ENCODE measurements at regions not wholly inside any gene's neighbourhood (a gene's known extent, or its start where the extent isn't known, plus 50 kb on each side); places are given as distances from the start of the nearest gene placed in this dataset.
"Not testable (repeated sequence)": the region's sequence is repeated elsewhere in the genome, so short reads cannot be mapped to it uniquely, and the experiment has no call there.

DNA sequence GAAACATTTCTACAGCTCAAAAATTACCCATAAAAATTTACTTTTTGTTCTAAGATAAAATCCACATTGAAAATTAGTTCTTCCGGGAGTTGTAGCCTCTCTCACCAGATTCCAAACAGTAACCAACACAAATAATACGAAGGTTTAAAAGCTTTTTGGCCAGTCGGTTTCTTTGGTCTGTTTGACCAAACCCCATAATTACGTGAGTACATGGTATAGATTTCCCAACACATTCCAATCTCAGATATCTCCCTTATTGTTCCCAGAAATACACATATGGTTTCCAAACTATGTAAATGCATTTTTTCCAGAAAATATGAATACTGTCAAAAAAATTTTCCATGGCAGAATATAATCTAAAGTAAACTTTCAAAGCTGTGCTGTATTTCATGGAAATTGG is 722.0 kb downstream of the KCNJ2 start:
- no peak for DNase-seq

GRCh38 chr17:70892527-70892926 is 723.2 kb downstream of the KCNJ2 start:
- DNase-seq: no peak

DNA sequence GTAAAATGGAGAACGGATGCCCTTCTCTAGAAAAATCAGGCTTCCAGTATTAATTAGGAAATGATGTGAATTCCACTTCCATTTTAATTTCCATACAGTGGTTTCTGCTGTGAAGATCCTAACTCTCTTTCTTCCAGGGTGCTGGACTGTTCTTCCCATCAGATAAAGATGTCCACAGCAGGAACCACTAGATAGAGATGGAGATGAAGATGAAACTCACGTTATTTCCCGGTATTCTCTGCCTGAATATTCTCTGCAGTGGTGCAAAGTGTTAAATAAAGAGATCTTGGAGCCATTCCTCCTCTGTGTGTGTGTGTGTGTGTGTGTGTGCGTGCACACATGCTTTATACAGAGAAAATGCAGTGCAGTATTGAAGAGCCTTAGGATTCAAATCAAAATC is 727.5 kb downstream of the KCNJ2 start:
- no peak for DNase-seq

DNA sequence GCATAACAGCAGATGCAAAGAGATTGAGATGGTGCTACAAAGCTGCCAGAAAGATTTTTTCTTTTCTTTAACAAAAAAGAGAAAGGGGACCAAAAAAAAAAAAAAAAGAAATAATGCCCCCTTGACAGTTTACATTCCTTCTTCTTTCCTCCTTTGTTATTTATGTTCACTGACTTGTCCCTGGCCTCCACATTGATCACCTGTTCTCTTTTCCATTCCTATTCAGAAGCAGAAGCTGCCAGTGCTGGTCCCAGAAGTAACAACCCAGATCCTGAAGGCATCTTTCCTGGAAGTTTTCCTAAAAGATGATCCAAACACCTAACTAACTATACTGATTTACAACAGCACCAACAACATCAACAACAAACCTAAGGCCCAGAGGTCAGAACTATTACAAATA is 728.1 kb downstream of the KCNJ2 start:
- no peak for DNase-seq

- no peak for DNase-seq
These were observed 732.5 kb downstream of the KCNJ2 start for GRCh38 chr17:70901870-70902269.

- DNase-seq: no peak
These were observed 736.5 kb downstream of the KCNJ2 start for GRCh38 chr17:70905796-70906195.

- DNase-seq: peak; percentile 76
These were observed 737.5 kb downstream of the KCNJ2 start for GRCh38 chr17:70906808-70907207.

DNA sequence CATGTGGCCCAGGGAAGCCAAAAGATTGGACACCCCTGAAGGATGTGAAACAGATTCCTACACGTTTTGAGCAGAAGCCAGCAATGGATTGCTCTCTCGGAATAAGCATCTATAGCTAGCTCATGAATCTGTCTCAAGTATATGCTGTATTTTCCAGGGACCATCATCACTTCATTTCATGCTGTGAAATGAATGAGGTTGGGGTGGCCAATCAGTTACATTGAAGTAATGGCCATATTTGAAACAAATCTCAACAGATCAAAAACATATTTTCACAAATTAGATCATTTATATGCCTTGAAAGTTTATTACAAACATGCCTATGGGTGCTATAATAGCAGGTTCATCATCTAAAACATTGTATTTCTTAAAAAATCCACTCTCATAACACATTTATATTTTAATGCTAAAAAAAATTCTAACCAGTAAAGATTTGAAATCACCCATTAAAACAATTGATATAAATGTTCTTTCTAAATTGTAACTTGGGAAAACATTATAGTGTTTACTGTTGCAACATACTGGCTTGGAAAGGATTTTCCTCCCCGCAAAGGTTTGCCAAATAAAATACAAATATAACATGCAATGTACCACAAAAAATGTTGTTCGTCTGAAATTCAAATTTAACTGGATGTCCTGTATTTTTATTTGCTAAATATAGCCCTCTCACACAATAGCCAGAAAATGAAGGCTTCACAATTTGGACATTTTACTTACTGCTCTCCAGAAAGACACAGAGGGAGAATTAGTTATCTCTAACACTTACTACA is 743.6 kb downstream of the KCNJ2 start:
- DNase-seq: no peak

DNA sequence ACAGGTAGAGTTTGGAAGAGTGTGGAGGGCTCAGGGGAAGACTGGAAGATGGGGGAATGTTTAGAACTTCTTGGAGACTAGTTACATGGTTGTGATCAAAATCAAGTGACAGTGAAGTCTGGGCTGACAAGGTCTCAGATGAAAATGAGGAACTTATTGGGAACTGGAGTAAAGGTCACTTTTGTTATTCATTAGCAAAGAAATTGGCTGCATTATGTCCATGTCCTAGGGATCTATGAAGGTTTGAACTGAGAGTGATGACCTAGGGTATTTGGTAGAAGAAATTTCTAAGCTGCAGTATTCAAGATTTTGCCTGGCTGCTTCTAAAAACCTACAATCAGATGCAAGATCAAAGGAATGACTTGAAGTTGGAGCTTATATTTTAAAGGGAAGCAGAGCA is 747.1 kb downstream of the KCNJ2 start:
- DNase-seq: no peak

DNA sequence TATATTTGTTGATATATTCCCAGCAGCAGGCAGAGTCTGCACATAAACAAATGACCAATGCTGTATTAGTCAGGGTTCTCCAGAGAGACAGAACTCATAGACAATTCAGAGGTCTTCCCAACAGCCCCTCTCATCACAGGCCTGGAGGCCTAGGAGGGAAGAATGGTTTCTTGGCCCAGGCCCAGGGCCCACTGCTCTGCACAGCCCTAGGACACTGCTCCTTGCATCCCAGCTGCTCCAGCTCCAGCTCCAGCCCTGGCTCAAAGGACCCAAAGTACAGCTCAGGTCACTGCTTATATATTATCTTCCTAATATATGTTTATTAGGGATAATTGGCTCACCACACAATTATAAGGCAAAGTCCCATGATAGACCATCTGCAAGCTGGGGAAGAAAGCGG is 749.9 kb downstream of the KCNJ2 start:
- DNase-seq: no peak

- no peak for DNase-seq
These were observed 751.1 kb downstream of the KCNJ2 start for GRCh38 chr17:70920416-70920815.

GRCh38 chr17:70922268-70922667 is 752.9 kb downstream of the KCNJ2 start:
- no peak for DNase-seq

- DNase-seq: no peak
These were observed 755.4 kb downstream of the KCNJ2 start for GRCh38 chr17:70924776-70925175.

GRCh38 chr17:70929226-70929625 is 759.9 kb downstream of the KCNJ2 start:
- DNase-seq: no peak

DNA sequence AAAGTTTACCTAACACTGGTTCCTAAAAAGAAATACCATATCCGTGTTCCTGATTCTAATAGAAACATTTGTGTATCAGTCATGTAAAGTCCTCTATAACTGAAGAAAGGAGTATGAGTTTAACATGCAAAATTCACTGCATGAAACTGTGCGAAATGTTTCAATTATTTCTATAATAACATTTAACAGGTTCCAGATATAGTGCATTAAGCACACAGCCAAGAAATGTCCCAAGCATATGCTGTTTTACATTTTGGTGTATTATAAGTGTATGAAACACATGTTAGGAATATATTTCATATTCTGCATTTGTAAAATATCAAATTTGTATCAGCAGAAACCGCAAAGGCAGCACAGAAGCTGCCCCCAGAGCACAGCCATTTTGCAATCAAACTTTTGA is 764.9 kb downstream of the KCNJ2 start:
- DNase-seq: no peak

GRCh38 chr17:70934835-70935234 is 765.5 kb downstream of the KCNJ2 start:
- no peak for DNase-seq

- DNase-seq: no peak
These were observed 767.4 kb downstream of the KCNJ2 start for GRCh38 chr17:70936724-70937123.

DNA sequence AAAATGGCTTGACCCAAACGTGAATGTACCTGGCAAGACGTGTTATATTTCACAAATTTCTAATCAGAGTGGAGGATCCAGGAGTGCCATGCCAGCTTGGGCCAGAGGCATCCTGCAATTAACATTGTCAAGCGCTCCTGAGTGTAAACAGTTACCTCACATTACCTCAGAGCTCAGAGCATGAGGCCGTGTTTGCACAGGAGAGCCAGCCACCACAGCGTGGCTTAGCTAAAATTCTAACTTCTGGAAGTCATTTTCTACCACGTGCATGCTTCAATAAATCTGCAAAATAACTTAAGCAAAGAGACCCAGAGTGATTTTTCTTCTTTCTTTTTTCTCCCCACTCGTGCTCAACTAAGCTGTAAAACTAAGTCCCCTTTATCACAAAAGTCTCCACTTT is 769.0 kb downstream of the KCNJ2 start:
- peak; percentile 64 for DNase-seq

- DNase-seq: no peak
These were observed 776.1 kb downstream of the KCNJ2 start for GRCh38 chr17:70945386-70945785.

- DNase-seq: no peak
These were observed 777.9 kb downstream of the KCNJ2 start for GRCh38 chr17:70947215-70947614.

- DNase-seq: no peak
These were observed 778.6 kb downstream of the KCNJ2 start for GRCh38 chr17:70947636-70948565.

- DNase-seq: not testable (repeated sequence)
These were observed 783.8 kb downstream of the KCNJ2 start for GRCh38 chr17:70953140-70953539.

- DNase-seq: no peak
These were observed 786.1 kb downstream of the KCNJ2 start for GRCh38 chr17:70955441-70955840.

- no peak for DNase-seq
These were observed 787.4 kb downstream of the KCNJ2 start for GRCh38 chr17:70956726-70957125.

Measured in DMS153 (cell line).